ENCODE measurements at regions not wholly inside any gene's neighbourhood (a gene's known extent, or its start where the extent isn't known, plus 50 kb on each side); places are given as distances from the start of the nearest gene placed in this dataset.

GRCh38 chr11:11036848-11037732 lies 179.2 kb upstream of the ZBED5 start:
- DNase-seq = no peak

GRCh38 chr11:11036185-11036847 lies 178.5 kb upstream of the ZBED5 start:
- no peak for DNase-seq

- DNase-seq = no peak
Measured at GRCh38 chr11:11035331-11035730, 177.5 kb upstream of the ZBED5 start.

- no peak for DNase-seq
Measured at GRCh38 chr11:11034476-11034875, 176.6 kb upstream of the ZBED5 start.

GRCh38 chr11:11032066-11032465 lies 174.2 kb upstream of the ZBED5 start:
- no peak for DNase-seq

- DNase-seq = no peak
Measured at GRCh38 chr11:11029027-11029426, 171.2 kb upstream of the ZBED5 start.

GRCh38 chr11:11028017-11028692 lies 170.3 kb upstream of the ZBED5 start:
- peak; percentile 21 for DNase-seq

GRCh38 chr11:11027288-11027687 lies 169.4 kb upstream of the ZBED5 start:
- no peak for DNase-seq

GRCh38 chr11:11025087-11025486 lies 167.2 kb upstream of the ZBED5 start:
- no peak for DNase-seq

GRCh38 chr11:11022125-11022730 lies 164.4 kb upstream of the ZBED5 start:
- no peak for DNase-seq

- DNase-seq = no peak
Measured at GRCh38 chr11:11021563-11021962, 163.7 kb upstream of the ZBED5 start.

GRCh38 chr11:11020747-11021149 lies 162.9 kb upstream of the ZBED5 start:
- DNase-seq = no peak

- no peak for DNase-seq
Measured at GRCh38 chr11:11020219-11020726, 162.4 kb upstream of the ZBED5 start.

GRCh38 chr11:11016943-11017342 lies 159.1 kb upstream of the ZBED5 start:
- DNase-seq = no peak

- no peak for DNase-seq
Measured at GRCh38 chr11:11016068-11016467, 158.2 kb upstream of the ZBED5 start.

GRCh38 chr11:11011617-11012016 lies 153.8 kb upstream of the ZBED5 start:
- DNase-seq = no peak

GRCh38 chr11:11010624-11011127 lies 152.8 kb upstream of the ZBED5 start:
- no peak for DNase-seq

GRCh38 chr11:11009179-11009578 lies 151.3 kb upstream of the ZBED5 start:
- no peak for DNase-seq

GRCh38 chr11:11004069-11004468 lies 146.2 kb upstream of the ZBED5 start:
- DNase-seq = no peak

GRCh38 chr11:11003226-11003625 lies 145.4 kb upstream of the ZBED5 start:
- no peak for DNase-seq

GRCh38 chr11:11000579-11001283 lies 142.9 kb upstream of the ZBED5 start:
- DNase-seq = no peak

GRCh38 chr11:10998674-10999073 lies 140.8 kb upstream of the ZBED5 start:
- no peak for DNase-seq

Measured in NCI-H1436 treated with DMSO at 0.1 percent for 48 hours (cell line).